ENCODE measurements at regions not wholly inside any gene's neighbourhood (a gene's known extent, or its start where the extent isn't known, plus 50 kb on each side); places are given as distances from the start of the nearest gene placed in this dataset.
"Not testable (repeated sequence)": the region's sequence is repeated elsewhere in the genome, so short reads cannot be mapped to it uniquely, and the experiment has no call there.

DNA sequence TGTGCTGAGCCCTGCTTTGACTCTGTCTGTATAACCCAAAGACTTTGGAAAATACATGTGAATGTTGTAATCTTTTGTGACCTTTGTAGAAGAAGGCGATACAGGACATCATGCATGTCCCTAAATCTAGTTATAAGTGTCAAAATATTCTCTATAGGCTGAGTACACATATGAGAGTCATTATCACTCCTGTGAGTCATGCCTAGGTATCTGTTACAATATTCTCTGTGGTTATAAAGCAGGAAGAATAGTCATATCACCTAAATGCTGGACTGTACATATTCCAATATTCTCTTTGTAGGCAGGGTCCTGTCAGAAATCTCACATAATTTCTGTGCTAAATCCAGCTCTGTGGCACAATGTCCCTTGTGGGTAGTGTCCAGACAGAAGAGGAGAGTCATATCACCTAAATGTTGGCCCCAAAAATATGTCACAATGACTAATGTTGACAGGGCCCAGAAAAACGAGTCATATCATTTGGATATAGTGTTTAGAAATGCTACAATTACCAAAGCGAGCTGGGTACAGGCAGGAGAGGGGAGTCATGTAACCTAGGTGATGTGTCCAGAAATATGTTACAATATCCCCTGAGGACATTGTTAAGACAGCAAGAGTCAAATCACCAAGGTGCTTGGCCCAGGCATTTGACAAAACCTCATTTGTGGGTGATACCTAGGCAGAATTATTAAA, 80.4 kb upstream of the BPY2 start:
- TF ChIP-seq, protein P1, sequence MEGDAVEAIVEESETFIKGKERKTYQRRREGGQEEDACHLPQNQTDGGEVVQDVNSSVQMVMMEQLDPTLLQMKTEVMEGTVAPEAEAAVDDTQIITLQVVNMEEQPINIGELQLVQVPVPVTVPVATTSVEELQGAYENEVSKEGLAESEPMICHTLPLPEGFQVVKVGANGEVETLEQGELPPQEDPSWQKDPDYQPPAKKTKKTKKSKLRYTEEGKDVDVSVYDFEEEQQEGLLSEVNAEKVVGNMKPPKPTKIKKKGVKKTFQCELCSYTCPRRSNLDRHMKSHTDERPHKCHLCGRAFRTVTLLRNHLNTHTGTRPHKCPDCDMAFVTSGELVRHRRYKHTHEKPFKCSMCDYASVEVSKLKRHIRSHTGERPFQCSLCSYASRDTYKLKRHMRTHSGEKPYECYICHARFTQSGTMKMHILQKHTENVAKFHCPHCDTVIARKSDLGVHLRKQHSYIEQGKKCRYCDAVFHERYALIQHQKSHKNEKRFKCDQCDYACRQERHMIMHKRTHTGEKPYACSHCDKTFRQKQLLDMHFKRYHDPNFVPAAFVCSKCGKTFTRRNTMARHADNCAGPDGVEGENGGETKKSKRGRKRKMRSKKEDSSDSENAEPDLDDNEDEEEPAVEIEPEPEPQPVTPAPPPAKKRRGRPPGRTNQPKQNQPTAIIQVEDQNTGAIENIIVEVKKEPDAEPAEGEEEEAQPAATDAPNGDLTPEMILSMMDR (IDR thresholded peaks at IDR 0.05): not testable (repeated sequence)
- not testable (repeated sequence) for TF ChIP-seq POLR2A (IDR thresholded peaks at IDR 0.05)
